ENCODE measurements at regions not wholly inside any gene's neighbourhood (a gene's known extent, or its start where the extent isn't known, plus 50 kb on each side); places are given as distances from the start of the nearest gene placed in this dataset.

GRCh38 chr17:79520167-79521165 is 90.4 kb downstream of the RBFOX3 start:
- no peak for DNase-seq

DNA sequence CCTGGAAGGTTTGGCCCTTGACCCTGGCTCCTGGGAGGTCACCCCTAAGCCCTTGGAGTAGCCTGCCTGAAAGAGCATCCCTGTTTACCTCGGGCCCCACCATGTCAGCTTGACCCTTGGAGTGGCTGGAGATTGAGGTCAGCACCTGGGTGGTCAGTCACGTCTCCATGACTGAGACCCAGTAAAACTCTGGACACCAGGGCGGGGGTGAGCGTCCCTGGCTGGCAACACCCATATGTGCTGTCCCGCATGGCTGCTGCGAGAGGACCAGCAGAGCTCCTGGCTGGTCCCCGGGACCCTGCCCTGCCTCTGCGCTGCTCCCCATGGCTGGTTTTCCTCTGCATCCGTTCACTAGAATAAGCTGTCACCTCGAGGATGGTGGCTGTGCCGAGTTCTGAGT is 91.2 kb downstream of the RBFOX3 start:
- DNase-seq = no peak

- DNase-seq = no peak
These were observed 92.0 kb downstream of the RBFOX3 start for GRCh38 chr17:79518585-79519523.

DNA sequence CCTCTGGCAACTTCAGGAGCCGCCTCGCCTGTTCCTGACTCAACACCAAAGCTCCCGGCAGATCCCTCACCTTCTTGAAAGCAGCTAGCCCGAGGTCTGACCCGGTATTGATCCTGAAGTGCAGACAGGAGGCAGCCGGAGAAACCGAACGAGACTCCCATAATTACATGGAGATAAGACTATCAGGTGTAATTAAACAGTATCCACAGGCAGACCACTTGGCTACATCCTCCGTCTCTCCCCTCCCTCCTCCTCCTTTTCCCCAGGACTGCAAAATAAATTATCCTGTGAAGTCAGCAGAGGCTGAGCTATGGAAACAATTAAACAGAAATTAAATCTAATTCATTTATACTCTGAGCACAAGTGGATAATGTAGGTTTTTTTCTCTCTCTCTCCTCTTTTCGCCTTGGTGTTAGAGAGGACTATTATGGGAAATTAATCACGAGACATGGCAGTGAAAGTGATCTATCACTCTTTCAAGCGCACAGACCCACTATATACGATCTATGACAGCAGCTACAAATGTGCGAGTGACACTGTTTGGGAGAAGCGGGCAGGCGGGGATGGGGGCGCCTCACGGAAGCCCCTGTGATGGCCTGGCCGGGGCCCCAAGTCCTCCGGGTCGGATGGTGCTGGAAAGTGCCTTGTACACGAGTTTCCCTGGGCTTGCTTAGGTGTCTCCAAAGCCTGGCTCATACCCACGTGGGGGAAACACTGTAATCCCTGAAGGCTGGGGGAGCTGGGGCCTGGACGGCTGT is 92.8 kb downstream of the RBFOX3 start:
- DNase-seq = no peak

DNA sequence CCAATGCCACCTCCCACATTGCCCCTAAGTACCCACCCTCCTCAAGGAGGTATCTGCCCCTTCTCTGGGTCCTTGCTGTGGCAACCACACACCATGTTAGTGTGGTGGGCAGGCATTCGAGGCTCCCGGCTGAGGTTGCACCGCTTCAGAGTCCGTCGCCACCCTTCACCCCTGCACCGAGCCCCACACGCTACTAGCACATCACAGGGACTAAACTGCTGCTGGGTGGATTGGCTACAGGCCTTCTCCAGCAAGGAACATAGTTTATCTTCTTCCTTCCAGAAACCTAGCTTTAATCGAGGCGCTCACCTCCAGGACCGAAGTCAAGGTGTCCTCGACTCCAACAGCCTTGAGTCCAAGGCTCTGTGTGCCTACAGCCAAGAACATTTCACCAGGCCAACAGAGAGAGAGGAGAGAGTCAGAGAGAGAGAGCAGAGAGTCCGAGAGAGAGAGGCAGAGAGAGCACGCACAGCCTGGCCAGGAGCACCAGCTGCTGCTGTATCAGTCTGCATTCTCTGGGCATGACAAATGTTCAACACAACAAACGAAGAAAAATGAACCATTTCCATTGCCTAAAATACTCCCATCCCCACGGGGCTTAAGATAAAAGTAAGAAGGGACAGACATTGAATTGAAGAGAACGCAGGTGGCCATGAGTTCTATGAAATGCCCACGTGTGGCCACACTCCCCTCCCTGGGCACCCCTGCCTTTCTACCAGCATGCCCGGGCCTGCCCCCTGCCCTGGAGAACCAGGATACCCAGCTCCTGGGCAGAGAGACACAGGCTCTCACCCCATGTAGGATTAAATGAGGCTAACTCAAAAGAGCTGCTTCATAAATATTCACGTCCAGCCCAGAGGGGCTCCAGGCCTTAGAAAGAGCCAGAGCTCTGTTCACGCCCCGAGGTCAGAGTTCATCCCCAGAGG is 94.9 kb downstream of the RBFOX3 start:
- no peak for DNase-seq

DNA sequence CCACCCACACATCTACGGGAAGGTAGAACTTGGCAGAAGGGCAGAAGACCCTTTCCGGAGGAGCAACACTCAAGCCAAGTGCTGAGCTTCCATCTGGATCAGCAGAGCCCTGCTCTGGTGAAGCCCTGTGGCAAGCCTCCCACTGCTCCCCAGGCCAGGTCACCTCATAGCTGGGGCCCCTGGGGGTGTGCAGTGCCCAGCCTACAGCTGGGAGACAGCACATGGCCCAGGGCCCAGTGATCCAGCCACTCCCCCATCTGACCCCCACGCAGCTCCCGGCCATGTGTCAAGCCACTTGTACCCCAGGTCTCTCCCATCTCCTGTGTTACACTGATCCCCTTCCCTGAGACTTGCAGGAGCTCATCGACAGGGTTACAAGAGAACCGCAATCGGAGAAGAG is 95.7 kb downstream of the RBFOX3 start:
- no peak for DNase-seq

GRCh38 chr17:79513820-79514535 is 96.9 kb downstream of the RBFOX3 start:
- DNase-seq = no peak

DNA sequence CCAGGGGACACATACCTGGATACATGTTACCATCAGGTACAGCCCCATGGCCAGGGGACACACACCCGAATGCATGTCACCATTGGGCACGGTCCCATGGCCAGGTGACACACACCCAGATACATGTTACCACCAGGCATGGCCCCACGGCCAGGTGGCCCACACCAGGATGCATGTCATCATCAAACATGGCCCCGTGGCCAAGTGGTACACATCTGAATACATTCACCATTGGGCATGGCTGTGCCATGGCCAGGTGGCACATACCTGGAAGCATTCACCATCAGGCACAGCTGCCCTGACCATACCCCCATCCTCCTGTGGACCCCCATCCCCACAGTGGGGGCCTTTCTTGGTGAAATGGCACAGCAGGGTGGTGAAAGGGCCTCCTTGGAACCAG is 97.6 kb downstream of the RBFOX3 start:
- DNase-seq = no peak

DNA sequence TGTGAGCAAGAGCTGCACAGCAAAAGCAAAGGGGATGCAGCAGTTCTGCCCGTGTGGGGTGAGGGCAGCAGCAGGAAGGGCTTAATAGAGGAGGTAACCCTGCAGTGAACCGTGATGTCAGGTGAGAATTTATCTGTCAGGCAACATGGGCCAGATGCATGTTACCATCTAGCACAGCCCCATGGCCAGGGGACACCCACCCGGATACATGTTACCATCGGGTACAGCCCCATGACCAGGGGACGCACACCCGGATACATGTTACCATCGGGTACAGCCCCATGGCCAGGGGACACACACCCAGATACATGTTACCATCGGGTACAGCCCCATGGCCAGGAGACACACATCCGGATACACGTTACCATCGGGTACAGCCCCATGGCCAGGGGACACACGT is 99.4 kb downstream of the RBFOX3 start:
- DNase-seq = no peak

DNA sequence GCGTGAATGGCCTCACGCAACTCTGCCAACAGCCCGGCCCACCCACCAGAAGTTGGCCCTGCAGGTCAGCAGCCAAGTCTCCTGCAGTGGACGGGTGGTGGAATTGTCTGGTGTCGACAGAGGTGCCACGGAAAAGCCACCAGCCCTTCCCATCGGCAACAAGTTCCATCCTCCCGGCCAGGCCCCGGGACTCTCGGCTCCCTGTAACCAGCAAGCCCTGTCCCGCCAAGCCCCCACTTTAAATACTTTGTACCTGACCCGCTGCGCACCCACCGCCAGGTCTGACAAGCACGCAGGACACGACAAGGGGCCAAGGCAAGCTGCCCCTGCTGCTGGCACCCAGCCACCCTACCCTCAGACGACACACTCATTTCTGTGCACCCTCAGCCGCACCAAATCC is 100.8 kb downstream of the RBFOX3 start:
- DNase-seq = no peak

GRCh38 chr17:79509490-79509889 is 101.4 kb downstream of the RBFOX3 start:
- no peak for DNase-seq

- no peak for DNase-seq
These were observed 101.8 kb downstream of the RBFOX3 start for GRCh38 chr17:79509008-79509407.

DNA sequence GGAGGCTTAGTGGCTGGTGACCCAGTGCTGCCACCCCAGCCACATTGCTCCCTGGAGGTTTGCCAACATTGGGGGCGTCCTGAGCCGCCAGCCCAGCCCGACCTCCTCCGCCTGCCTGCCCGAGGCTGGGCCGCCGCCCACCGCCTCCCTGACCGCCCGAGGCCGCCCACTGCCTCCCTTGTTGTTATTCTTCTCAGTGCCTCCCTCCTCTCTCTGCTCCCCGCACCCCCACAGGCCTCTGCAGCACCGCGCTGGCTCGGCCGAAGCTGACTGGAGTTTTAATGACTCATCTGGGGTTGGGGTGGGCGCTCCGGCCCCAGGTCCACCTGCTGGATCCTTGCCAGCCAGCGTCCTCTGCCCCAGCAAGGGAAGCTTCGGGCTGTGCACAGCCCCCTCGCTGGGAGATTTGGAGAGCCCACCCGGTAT is 102.5 kb downstream of the RBFOX3 start:
- no peak for DNase-seq

DNA sequence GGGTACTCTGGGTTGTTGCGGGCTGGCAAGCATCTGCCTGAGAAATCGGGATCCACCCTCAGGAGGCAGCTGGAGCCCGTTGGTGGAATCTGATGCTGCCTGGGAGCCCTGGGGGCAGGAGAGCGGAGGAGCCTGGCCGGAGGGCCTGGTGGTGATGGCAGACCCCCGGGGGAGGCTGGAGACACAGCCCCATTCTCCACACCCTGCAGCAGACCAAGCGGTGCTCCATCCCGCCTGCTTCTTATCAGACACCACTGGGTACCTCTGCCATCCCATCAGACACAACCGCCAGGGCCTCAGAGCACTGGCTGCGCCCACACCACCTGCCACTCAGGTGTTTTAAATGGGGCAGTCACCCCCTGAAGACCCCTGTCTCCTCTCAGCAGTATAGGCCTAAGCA is 103.9 kb downstream of the RBFOX3 start:
- DNase-seq = no peak

DNA sequence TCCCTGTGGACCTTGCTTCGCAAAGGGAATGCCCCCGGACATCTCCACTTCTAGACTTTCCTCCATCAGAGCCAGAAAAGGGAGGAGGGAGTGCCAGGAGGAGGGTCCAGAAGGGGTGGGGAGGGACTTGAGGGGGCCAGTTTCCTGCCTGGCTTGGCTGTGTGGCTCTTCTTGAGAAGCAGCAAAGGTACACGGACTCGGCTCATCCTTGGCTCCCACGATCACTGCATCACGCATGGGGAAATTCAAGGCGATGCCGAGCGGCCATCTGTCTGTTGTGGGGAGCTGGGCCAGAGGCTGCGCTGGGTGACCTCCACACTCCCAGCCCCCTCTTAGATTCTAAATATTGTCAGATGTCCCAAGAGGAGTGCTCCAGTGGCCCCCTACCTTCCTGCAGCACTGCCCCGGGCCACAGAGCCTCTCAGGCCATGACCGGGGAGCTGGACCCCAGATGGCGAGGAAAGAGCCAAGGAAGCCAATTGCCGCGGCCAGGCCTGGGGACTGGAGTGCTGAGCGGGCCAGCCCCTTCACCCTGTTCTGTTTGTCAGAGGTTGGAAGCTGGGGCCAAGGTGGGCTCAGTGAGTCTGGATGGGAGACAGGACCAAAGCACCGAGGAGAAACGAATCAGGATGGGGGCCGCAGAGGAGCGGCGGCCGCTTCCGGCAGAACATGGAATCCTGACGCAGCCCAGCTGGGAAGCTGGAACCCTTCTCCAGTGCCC is 104.5 kb downstream of the RBFOX3 start:
- no peak for DNase-seq

DNA sequence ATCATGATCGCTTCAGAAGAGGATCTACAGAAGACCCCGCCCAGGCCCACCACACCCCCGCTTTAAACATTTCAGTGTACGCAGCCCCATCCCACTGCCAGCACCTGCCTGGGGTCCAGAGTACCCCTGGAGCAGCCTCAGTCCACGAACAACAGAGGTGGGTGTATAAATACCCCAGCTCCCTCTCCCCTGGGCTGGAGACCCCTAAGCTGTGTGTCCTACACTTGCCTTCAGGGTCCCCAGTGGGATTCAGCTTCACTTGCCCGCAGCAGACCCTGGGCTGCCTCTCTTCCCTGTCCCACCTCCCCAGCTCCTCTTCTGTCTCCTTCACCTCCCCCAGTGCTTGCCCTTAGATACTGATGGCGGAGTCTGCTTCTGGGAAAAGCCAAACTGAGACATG is 105.7 kb downstream of the RBFOX3 start:
- DNase-seq = no peak

DNA sequence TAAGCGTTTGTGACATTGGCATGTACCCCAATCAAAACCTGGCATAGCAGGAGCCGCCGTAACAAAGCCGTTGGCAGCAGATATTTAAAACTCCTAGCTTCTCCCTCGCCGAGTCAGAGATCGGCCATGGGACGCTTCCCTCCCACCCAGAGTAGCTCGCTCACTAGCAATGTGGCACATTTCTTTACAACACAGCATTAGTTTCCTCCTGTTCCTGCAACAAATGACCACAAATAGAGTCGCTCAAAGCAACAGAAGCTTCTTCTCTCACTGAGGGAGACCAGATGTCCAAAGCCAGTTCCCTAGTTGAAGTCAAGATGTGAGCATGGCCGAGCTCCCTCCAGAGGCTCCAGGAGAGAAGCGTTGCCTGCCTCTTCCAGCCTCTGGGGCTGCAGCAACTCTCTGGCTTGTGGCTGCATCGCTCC is 106.7 kb downstream of the RBFOX3 start:
- no peak for DNase-seq

DNA sequence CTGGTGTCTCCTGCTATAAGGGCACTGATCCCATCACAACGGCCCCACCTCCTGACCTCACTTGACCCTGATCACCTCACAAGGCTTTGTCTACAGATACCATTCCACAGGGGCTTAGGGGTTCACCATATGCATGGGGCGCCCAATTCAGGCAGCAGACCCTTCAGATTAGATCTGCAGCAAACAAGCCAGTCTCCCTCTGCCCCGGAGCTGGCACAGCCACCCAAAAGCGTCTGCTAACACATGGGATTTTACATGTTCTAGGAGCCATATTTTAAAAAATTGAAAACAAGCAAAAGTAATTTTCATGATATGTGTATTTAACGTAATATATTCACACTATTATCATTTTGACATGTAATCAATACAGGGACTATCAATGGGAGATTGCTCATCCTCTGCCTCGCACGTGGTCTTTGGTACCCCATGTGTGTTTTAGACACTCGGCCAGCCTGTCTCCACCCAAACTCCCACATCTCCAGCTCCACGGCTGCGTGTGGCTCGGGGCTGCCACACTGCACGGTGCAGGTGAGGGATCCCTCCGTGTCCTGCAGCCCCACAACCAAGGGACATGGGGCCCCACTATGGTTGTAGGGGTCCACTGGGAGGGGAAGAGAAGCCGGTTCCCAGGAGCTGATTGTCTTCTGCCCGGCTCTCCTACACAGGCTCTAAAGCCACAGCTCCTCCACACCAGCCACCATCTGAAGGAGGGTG is 107.6 kb downstream of the RBFOX3 start:
- DNase-seq = no peak

DNA sequence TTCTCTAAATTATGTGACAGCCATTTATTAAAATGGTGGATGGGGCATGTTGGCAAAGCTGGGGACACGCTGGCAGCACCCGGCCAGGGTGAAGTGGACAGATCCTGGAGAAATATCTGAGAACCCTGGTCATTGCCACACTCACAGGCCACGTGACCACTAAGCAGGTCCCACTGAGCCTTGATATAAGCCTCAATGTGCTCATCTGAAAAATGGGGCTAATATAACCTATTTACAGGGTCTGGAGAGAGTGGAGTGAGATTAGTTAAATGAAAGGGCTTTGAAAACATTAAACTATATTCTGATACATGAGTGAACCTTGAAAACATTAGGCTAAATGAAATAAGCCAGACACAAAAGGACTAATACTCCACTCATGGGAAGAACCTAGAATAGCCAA is 108.9 kb downstream of the RBFOX3 start:
- DNase-seq = no peak
